ENCODE measurements at regions not wholly inside any gene's neighbourhood (a gene's known extent, or its start where the extent isn't known, plus 50 kb on each side); places are given as distances from the start of the nearest gene placed in this dataset.

- Histone ChIP-seq H3K4ac (ENCODE audit: low read depth, low read length) (no peak overlapping the region), H2BK5ac (ENCODE audit: insufficient read length, low read length) (no peak overlapping the region), H3K14ac (ENCODE audit: insufficient read depth, low read length) (no peak overlapping the region), H2AK5ac (ENCODE audit: insufficient read length, low read length) (no peak overlapping the region), H4K91ac (ENCODE audit: insufficient read length, low read depth, low read length) (no peak overlapping the region), H3K27ac (ENCODE audit: insufficient read length, low read depth, low read length) (no peak overlapping the region), H3K4me2 (ENCODE audit: insufficient read depth, insufficient read length, low read length) (no peak overlapping the region), H3K18ac (ENCODE audit: insufficient read length, low read depth, low read length) (no peak overlapping the region), H2BK120ac (ENCODE audit: low read depth, low read length, poor library complexity, severe bottlenecking) (no peak overlapping the region), H3K23me2 (ENCODE audit: insufficient read length, low read depth, low read length, poor library complexity, severe bottlenecking) (no peaks in the 10 kb centered on the region), H2AFZ (ENCODE audit: low read length) (no peak overlapping the region), H4K20me1 (ENCODE audit: control insufficient read depth, insufficient read depth, insufficient read length) (no peaks in the 10 kb centered on the region), H3T11ph (ENCODE audit: low read length) (no peak overlapping the region), H4K5ac (ENCODE audit: insufficient read length, low read depth, low read length) (no peak overlapping the region), H3K9me3 (ENCODE audit: control insufficient read depth, low read depth, low read length) (no peaks in the 10 kb centered on the region), H3K27me3 (ENCODE audit: insufficient read depth, low read length) (no peaks in the 10 kb centered on the region), H3K9ac (ENCODE audit: extremely low read depth, insufficient read length, low read length) (no peak overlapping the region), H3K79me1 (ENCODE audit: insufficient read depth, low read depth, low read length, poor library complexity, severe bottlenecking) (no peaks in the 10 kb centered on the region), H4K8ac (replicated peaks; ENCODE audit: insufficient read length, low read depth, low read length) (no peak overlapping the region), H3K56ac (ENCODE audit: insufficient read length, low read depth, low read length) (no peak overlapping the region), H3K4me1 (ENCODE audit: insufficient read depth, low read length) (peaks cover 2% of the 10 kb centered on the region; the same call in 1 of the 2 replicates), H3K79me2 (ENCODE audit: insufficient read depth, low read length) (no peaks in the 10 kb centered on the region), H2BK15ac (ENCODE audit: low read depth, low read length) (no peak overlapping the region), H3K23ac (ENCODE audit: insufficient read length, low read depth, low read length) (no peak overlapping the region), H2BK20ac (ENCODE audit: low read depth, low read length, poor library complexity, severe bottlenecking) (no peak overlapping the region), H2BK12ac (ENCODE audit: insufficient read length, low read depth, low read length) (no peak overlapping the region)
- no peak overlapping the region for H3K4me3 Mint-ChIP-seq
- DNase-seq, result no peak
- H3K36me3 Mint-ChIP-seq (ENCODE audit: insufficient read depth in 1 of 3, low read depth in 3 of 3), result peaks cover 0 to 9% (median 0%) of the 10 kb centered on the region in 3 experiments; a peak in 3 of 7 replicates
- H3K9me3 Mint-ChIP-seq, result peaks cover 3 to 9% of the 10 kb centered on the region in 2 experiments; a peak in 2 of 5 replicates
- no peak overlapping the region for H3K27ac Mint-ChIP-seq
- H3K4me1 Mint-ChIP-seq, result peaks cover 15 to 17% of the 10 kb centered on the region in 2 experiments
- no peak for TF ChIP-seq CTCF (conservative IDR thresholded peaks at IDR 0.05)
- H3K27me3 Mint-ChIP-seq (ENCODE audit: low read depth), result no peaks in the 10 kb centered on the region
These were observed 225.4 kb downstream of the SATB1 start for GRCh38 chr3:18199757-18200156.
